ENCODE measurements at regions not wholly inside any gene's neighbourhood (a gene's known extent, or its start where the extent isn't known, plus 50 kb on each side); places are given as distances from the start of the nearest gene placed in this dataset.

GRCh38 chr1:208312706-208313105, 68.5 kb upstream of the PLXNA2 start:
- no peak for TF ChIP-seq CTCF (conservative IDR thresholded peaks at IDR 0.05; ENCODE audit: low read depth, low read length)
- H3K4me3 ChIP-seq (ENCODE audit: low read depth, low read length), result no peak overlapping the region
- DNase-seq (ENCODE audit: low read depth), result peak; percentile 52

DNA sequence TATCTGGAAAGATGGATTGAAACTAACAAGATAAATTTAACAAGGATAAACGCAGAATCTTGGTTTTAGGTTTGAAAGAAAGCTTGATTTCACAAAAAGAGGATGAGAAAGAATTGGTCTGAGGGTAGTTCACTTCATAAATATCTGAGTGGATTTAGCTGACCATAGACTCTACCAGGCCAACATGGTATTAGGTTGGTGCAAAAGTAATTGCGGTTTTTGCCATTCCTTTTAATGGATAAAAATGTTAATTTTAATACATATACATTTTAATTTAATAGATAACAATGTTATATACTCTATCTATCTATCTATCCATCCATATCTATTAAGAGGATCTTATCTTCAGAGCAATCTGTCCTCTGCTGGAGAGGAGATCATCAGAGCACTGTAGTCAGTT, 70.2 kb upstream of the PLXNA2 start:
- no peak for TF ChIP-seq CTCF (conservative IDR thresholded peaks at IDR 0.05; ENCODE audit: low read depth, low read length)

GRCh38 chr1:208318150-208318734, 74.1 kb upstream of the PLXNA2 start:
- TF ChIP-seq CTCF (conservative IDR thresholded peaks at IDR 0.05; ENCODE audit: low read depth, low read length), result no peak
- H3K4me3 ChIP-seq (ENCODE audit: low read depth, low read length), result no peak overlapping the region
- no peak for DNase-seq (ENCODE audit: low read depth)

More for the DNA sequence above, 70.2 kb upstream of the PLXNA2 start:
- no peak for DNase-seq (ENCODE audit: low read depth)
- no peak overlapping the region for H3K4me3 ChIP-seq (ENCODE audit: low read depth, low read length)

GRCh38 chr1:208324005-208324404, 79.8 kb upstream of the PLXNA2 start:
- no peak overlapping the region for H3K4me3 ChIP-seq (ENCODE audit: low read depth, low read length)
- TF ChIP-seq CTCF (conservative IDR thresholded peaks at IDR 0.05; ENCODE audit: low read depth, low read length), result no peak
- DNase-seq (ENCODE audit: low read depth), result no peak

DNA sequence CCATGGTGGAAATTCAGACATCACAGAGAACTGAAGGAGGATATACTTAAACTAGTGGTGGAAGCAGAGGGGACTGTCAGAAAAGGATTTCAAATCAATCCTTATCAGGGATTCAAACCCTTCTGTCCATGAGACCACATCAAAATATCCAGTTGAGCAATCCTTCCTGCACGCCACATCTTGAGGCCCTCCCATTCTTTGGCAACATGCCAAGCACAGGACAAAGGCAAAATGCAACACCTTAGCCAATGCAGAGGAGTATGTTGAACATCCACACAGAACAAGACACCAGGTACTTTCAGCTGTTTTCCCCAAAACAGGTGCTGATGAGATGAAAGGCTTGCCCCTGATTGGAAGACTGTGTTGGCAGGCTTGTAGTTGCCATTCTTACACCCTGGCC, 81.8 kb upstream of the PLXNA2 start:
- H3K4me3 ChIP-seq (ENCODE audit: low read depth, low read length), result no peak overlapping the region
- TF ChIP-seq CTCF (conservative IDR thresholded peaks at IDR 0.05; ENCODE audit: low read depth, low read length), result no peak
- DNase-seq (ENCODE audit: low read depth), result no peak

DNA sequence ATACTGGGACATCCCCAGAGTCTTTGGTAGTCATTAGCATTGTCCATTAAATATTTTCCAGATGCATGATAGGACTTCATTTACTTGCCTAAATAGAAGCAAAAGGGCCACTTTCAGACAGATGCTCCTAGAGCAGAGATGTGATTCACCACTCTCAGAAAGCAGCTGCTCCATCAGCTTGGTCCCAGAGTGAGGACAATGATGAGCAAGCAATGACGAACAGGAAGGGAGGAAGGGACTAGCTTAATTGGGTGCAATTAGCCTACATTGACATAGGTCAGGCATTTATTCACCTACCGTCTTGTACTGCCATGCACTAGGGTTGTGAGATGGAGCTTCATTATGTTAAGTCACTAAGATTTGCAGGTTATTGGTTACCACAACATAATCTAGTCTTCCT, 85.1 kb upstream of the PLXNA2 start:
- H3K4me3 ChIP-seq (ENCODE audit: low read depth, low read length), result no peak overlapping the region
- DNase-seq (ENCODE audit: low read depth), result no peak
- TF ChIP-seq CTCF (conservative IDR thresholded peaks at IDR 0.05; ENCODE audit: low read depth, low read length), result no peak

GRCh38 chr1:208332036-208332773, 88.0 kb upstream of the PLXNA2 start:
- H3K4me3 ChIP-seq (ENCODE audit: low read depth, low read length), result no peak overlapping the region
- no peak for DNase-seq (ENCODE audit: low read depth)
- no peak for TF ChIP-seq CTCF (conservative IDR thresholded peaks at IDR 0.05; ENCODE audit: low read depth, low read length)
